CD14-positive monocyte (primary cell): ENCODE measurements at regions not wholly inside any gene's neighbourhood (a gene's known extent, or its start where the extent isn't known, plus 50 kb on each side); places are given as distances from the start of the nearest gene placed in this dataset.

Source experiments
- DNase-seq, 3 donors: peaks; one replicate each; pipeline ENCODE4 v3.0.0-alpha.2; 2011 to 2022
- H2AFZ ChIP-seq: 2 replicates; pipeline ENCODE4 v1.6.0; 2012; ENCODE audit warnings: mild to moderate bottlenecking, low read depth, low read length, inconsistent platforms; ENCODE audit not compliant: insufficient read depth, poor library complexity, severe bottlenecking
- H3K27ac ChIP-seq, 2 donors: 1 replicate in 1 of 2; 2 replicates in 1 of 2; pipeline ENCODE4 v1.5.1; 2012 to 2013; ENCODE audit warnings: low read length in 2 of 2, control low read depth in 1 of 2, inconsistent platforms in 1 of 2, low read depth in 1 of 2, mild to moderate bottlenecking in 1 of 2
- H3K27me3 ChIP-seq, 2 donors: one replicate each; pipeline versions ENCODE4 v1.6.0 to v1.6.1; 2011 to 2013; ENCODE audit warnings: low read length in 2 of 2; ENCODE audit not compliant: control insufficient read depth in 2 of 2, insufficient read depth in 2 of 2
- H3K36me3 ChIP-seq, 2 donors: replicated peaks in 1 of 2; 1 replicate in 1 of 2; 2 replicates in 1 of 2; pipeline versions ENCODE4 v1.5.1 to v1.6.1; 2012 to 2013; ENCODE audit warnings: low read length in 2 of 2, control low read depth in 1 of 2, inconsistent platforms in 1 of 2, mild to moderate bottlenecking in 1 of 2; ENCODE audit not compliant: insufficient read depth in 2 of 2, control insufficient read depth in 1 of 2
- H3K4me1 ChIP-seq, 2 donors: 1 replicate in 1 of 2; 2 replicates in 1 of 2; pipeline versions ENCODE4 v1.5.1 to v1.6.1; 2012 to 2013; ENCODE audit warnings: low read length in 2 of 2, control low read depth in 1 of 2, inconsistent platforms in 1 of 2, mild to moderate bottlenecking in 1 of 2, moderate library complexity in 1 of 2; ENCODE audit not compliant: insufficient read depth in 2 of 2, control insufficient read depth in 1 of 2
- H3K4me2 ChIP-seq: replicated peaks from 2 replicates; pipeline ENCODE3; 2012; ENCODE audit warnings: low read length, moderate library complexity, mild to moderate bottlenecking; ENCODE audit not compliant: poor library complexity, severe bottlenecking; ENCODE audit errors: extremely low read depth
- H3K4me3 ChIP-seq, 3 experiments: fragments of 200-600 bp in 1 of 3; sonication (generic) in 1 of 3; replicated peaks in 1 of 3; 1 replicate in 2 of 3; 2 replicates in 1 of 3; pipeline ENCODE4 v1.5.1; 2011 to 2013; ENCODE audit warnings: low read length in 3 of 3, mild to moderate bottlenecking in 3 of 3, control low read depth in 2 of 3, low read depth in 2 of 3, inconsistent platforms in 1 of 3, moderate library complexity in 1 of 3
- H3K79me2 ChIP-seq: 2 replicates; pipeline ENCODE4 v1.6.0; 2012; ENCODE audit warnings: mild to moderate bottlenecking, control low read depth, inconsistent platforms, low read length, moderate library complexity; ENCODE audit not compliant: insufficient read depth
- H3K9ac ChIP-seq: 2 replicates; pipeline ENCODE4 v1.6.0; 2017; ENCODE audit warnings: low read length, mild to moderate bottlenecking; ENCODE audit not compliant: insufficient read depth, poor library complexity, severe bottlenecking
- H3K9me3 ChIP-seq, 2 donors: replicated peaks in 1 of 2; 1 replicate in 1 of 2; 2 replicates in 1 of 2; pipeline versions ENCODE4 v1.5.1 to v1.6.1; 2012 to 2013; ENCODE audit warnings: low read length in 2 of 2, control low read depth in 1 of 2; ENCODE audit not compliant: control insufficient read depth in 1 of 2, insufficient read depth in 1 of 2
- H4K20me1 ChIP-seq: 2 replicates; pipeline ENCODE4 v1.6.0; 2012; ENCODE audit warnings: mild to moderate bottlenecking, low read length, control low read depth, moderate library complexity; ENCODE audit not compliant: insufficient read depth
- H3K27ac Mint-ChIP-seq, 7 donors: one replicate each; pipeline ENCODE4 v1.8.0; 2020; ENCODE audit warnings: mild to moderate bottlenecking in 7 of 7, mixed read lengths in 7 of 7, moderate library complexity in 6 of 7, inconsistent platforms in 2 of 7
- H3K27me3 Mint-ChIP-seq, 3 donors: one replicate each; pipeline ENCODE4 v1.8.0; 2021 to 2022; ENCODE audit warnings: low read depth in 3 of 3, mild to moderate bottlenecking in 3 of 3, mixed read lengths in 3 of 3, moderate library complexity in 3 of 3, inconsistent platforms in 1 of 3
- H3K36me3 Mint-ChIP-seq, 2 donors: one replicate each; pipeline ENCODE4 v1.8.0; 2020; ENCODE audit warnings: mixed read lengths in 2 of 2, inconsistent platforms in 1 of 2, mild to moderate bottlenecking in 1 of 2
- H3K4me1 Mint-ChIP-seq: one replicate; pipeline ENCODE4 v1.8.0; 2020; ENCODE audit warnings: mild to moderate bottlenecking, mixed read lengths
- H3K4me3 Mint-ChIP-seq, 2 donors: one replicate each; pipeline ENCODE4 v1.8.0; 2020; ENCODE audit warnings: mild to moderate bottlenecking in 2 of 2, mixed read lengths in 2 of 2, moderate library complexity in 1 of 2
- H3K9me3 Mint-ChIP-seq, 7 donors: one replicate each; pipeline ENCODE4 v1.8.0; 2020 to 2022; ENCODE audit warnings: mixed read lengths in 7 of 7, mild to moderate bottlenecking in 6 of 7, moderate library complexity in 6 of 7, inconsistent platforms in 2 of 7
- CTCF ChIP-seq: fragments of 200-600 bp; IDR thresholded peaks from one replicate; pipeline ENCODE4 v1.8.0; 2022; ENCODE audit warnings: antibody characterized with exemption, mild to moderate bottlenecking
- WGBS: methylation state at CpG from one replicate; pipeline ENCODE4 v1.1.5; 2013; ENCODE audit warnings: missing lambda C conversion rate; ENCODE audit not compliant: insufficient coverage; 5-methylcytosine and 5-hydroxymethylcytosine counted together
- intact Hi-C, 2 donors: fragments of 100-400 bp; cut with micrococcal nuclease; formaldehyde crosslinking; loops; one replicate each; pipeline versions ENCODE4 v1.15.0 to v1.15.1; 2023

GRCh38 chr15:87755226-87755625, 501.3 kb downstream of the NTRK3 start:
- Histone ChIP-seq H3K9me3 (no peaks in the 10 kb centered on the region), H4K20me1 (no peaks in the 10 kb centered on the region), H2AFZ (no peak overlapping the region), H3K79me2 (no peaks in the 10 kb centered on the region), H3K4me2 (no peak overlapping the region), H3K9ac (no peak overlapping the region), H3K4me1 (peaks cover 4 to 18% of the 10 kb centered on the region in 2 donors), H3K27me3 (no peaks in the 10 kb centered on the region), H3K4me3 (no peak overlapping the region), H3K27ac (no peak overlapping the region), H3K36me3 (no peaks in the 10 kb centered on the region)
- no peak for TF ChIP-seq CTCF
- Mint-ChIP-seq H3K36me3 (peaks cover 0 to 5% of the 10 kb centered on the region in 2 donors), H3K27ac (no peak overlapping the region), H3K4me3 (no peak overlapping the region), H3K9me3 (peaks cover 0 to 5% (median 2%) of the 10 kb centered on the region in 7 donors), H3K27me3 (peaks cover 2 to 5% (median 2%) of the 10 kb centered on the region in 3 donors), H3K4me1 (peaks cover 11% of the 10 kb centered on the region)
- WGBS = 90% methylated on average over 2 of the region's 4 CpGs
- no peak for DNase-seq
- intact Hi-C loops = no loop called here

GRCh38 chr15:87753539-87753938, 503.0 kb downstream of the NTRK3 start:
- WGBS = 94% methylated on average over 11 of the region's 11 CpGs
- H3K36me3 Mint-ChIP-seq = no peaks in the 10 kb centered on the region
- H3K4me1 Mint-ChIP-seq = peaks cover 11% of the 10 kb centered on the region
- Histone ChIP-seq H2AFZ (no peak overlapping the region), H3K4me1 (peaks cover 4 to 18% of the 10 kb centered on the region in 2 donors), H3K4me3 (no peak overlapping the region), H3K36me3 (no peaks in the 10 kb centered on the region), H3K27ac (no peak overlapping the region), H3K9me3 (no peaks in the 10 kb centered on the region), H3K27me3 (no peaks in the 10 kb centered on the region), H4K20me1 (no peaks in the 10 kb centered on the region), H3K4me2 (no peak overlapping the region), H3K79me2 (no peaks in the 10 kb centered on the region), H3K9ac (no peak overlapping the region)
- no peak overlapping the region for H3K27ac Mint-ChIP-seq
- H3K27me3 Mint-ChIP-seq = peaks cover 0 to 5% (median 2%) of the 10 kb centered on the region in 3 donors
- TF ChIP-seq CTCF = no peak
- DNase-seq = no peak
- intact Hi-C loops = no loop called here
- H3K9me3 Mint-ChIP-seq = peaks cover 0 to 5% (median 2%) of the 10 kb centered on the region in 7 donors
- H3K4me3 Mint-ChIP-seq = no peak overlapping the region
